BE2C (cell line): ENCODE measurements at regions not wholly inside any gene's neighbourhood (a gene's known extent, or its start where the extent isn't known, plus 50 kb on each side); places are given as distances from the start of the nearest gene placed in this dataset.
A peak's percentile ranks its signal among the peaks of the same experiment; 100 is the strongest.
"Not testable (repeated sequence)": the region's sequence is repeated elsewhere in the genome, so short reads cannot be mapped to it uniquely, and the experiment has no call there.

Source experiments
- DNase-seq: peaks from one replicate; pipeline ENCODE4 v3.0.0-alpha.2; 2020
- H3K27me3 ChIP-seq: fragments of 250-450 bp; sonication (Bioruptor Pico); 2 replicates; pipeline ENCODE4 v1.5.1; 2020; ENCODE audit warnings: mild to moderate bottlenecking
- H3K36me3 ChIP-seq: fragments of 250-450 bp; sonication (Bioruptor Pico); 2 replicates; pipeline ENCODE4 v1.5.1; 2020; ENCODE audit warnings: mild to moderate bottlenecking
- H3K4me1 ChIP-seq: fragments of 250-450 bp; sonication (Bioruptor Pico); 2 replicates; pipeline ENCODE4 v1.5.1; 2020
- H3K4me3 ChIP-seq: 2 replicates; pipeline ENCODE4 v1.5.1; 2011; ENCODE audit warnings: low read depth, low read length
- H3K9me3 ChIP-seq: fragments of 250-450 bp; sonication (Bioruptor Pico); 2 replicates; pipeline ENCODE4 v1.5.1; 2020
- TF ChIP-seq, protein P1 (sequence below): IDR thresholded peaks from 2 replicates; pipeline ENCODE4 v1.5.1; 2012; ENCODE audit warnings: mild to moderate bottlenecking, low read depth, low read length

DNA sequence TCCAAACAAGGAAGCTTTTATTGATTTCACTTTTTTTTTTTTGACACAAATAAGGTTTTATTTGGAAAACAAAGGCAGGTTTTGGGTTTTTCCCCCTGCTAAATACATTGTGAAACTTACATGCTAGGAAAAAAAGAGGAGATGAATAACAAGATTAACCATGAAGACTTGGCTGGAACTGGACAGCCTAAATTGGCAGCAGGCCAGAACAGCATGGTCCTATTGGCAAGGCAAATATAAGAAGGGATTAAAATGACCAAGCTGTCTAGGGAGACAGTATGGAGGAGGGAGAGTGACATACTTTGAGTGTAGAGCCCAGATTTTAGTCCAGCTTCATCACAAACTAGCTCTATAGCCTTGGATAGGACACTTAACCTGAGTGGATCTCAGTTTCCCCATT, 63.9 kb upstream of the BBX start:
- Histone ChIP-seq H3K36me3 (no peaks in the 10 kb centered on the region), H3K9me3 (no peaks in the 10 kb centered on the region; the same call in 1 of the 2 replicates), H3K4me1 (no peaks in the 10 kb centered on the region), H3K27me3 (no peaks in the 10 kb centered on the region), H3K4me3 (no peak overlapping the region)
- TF ChIP-seq, protein P1, sequence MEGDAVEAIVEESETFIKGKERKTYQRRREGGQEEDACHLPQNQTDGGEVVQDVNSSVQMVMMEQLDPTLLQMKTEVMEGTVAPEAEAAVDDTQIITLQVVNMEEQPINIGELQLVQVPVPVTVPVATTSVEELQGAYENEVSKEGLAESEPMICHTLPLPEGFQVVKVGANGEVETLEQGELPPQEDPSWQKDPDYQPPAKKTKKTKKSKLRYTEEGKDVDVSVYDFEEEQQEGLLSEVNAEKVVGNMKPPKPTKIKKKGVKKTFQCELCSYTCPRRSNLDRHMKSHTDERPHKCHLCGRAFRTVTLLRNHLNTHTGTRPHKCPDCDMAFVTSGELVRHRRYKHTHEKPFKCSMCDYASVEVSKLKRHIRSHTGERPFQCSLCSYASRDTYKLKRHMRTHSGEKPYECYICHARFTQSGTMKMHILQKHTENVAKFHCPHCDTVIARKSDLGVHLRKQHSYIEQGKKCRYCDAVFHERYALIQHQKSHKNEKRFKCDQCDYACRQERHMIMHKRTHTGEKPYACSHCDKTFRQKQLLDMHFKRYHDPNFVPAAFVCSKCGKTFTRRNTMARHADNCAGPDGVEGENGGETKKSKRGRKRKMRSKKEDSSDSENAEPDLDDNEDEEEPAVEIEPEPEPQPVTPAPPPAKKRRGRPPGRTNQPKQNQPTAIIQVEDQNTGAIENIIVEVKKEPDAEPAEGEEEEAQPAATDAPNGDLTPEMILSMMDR, result no peak
- peak; percentile 28 for DNase-seq

DNA sequence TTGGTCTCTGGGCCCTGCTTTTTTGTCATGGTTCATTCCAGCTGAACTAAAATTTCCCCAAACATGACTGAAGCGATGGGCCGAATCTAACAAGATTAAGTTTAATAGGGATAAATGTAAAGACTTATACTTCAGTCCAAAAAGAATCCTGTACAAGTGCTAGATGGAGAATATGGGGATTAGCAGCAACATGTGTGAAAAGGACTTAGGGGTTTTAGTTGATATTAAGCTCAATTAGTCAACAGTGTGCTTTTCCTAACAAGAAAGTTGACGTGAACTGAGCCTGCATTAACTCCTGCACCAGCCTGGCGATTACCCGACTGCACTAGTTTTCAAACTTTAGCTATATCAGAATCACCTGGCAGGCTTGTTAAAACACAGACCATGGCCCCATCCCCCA, 61.0 kb upstream of the BBX start:
- TF ChIP-seq, protein P1, result no peak
- H3K4me1 ChIP-seq, result no peaks in the 10 kb centered on the region
- no peaks in the 10 kb centered on the region for H3K36me3 ChIP-seq
- H3K9me3 ChIP-seq, result no peaks in the 10 kb centered on the region; the same call in 1 of the 2 replicates
- no peak for DNase-seq
- no peaks in the 10 kb centered on the region for H3K27me3 ChIP-seq
- no peak overlapping the region for H3K4me3 ChIP-seq

DNA sequence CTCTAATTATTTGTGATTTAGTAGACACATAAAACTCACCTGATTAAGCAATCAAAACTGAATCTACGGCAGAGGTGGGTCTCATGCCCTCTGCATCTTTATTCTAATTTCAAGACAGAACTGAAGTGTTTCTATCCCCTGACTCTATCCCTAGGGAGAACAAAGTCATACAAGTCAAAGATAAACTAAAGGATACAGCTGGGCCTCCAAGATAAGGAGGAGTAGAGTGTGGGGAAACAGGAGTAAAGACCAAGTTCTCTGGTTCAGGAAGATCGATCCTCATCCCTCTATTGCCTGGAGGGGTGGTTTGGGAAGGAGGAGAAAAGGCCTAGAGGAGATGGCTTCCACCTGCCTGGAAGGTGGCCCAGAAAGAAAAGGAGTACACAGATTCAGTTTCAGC, 58.7 kb upstream of the BBX start:
- no peaks in the 10 kb centered on the region for H3K36me3 ChIP-seq
- no peaks in the 10 kb centered on the region for H3K4me1 ChIP-seq
- TF ChIP-seq, protein P1, result no peak
- H3K4me3 ChIP-seq, result no peak overlapping the region
- no peaks in the 10 kb centered on the region for H3K27me3 ChIP-seq
- H3K9me3 ChIP-seq, result no peaks in the 10 kb centered on the region; the same call in 1 of the 2 replicates
- no peak for DNase-seq

DNA sequence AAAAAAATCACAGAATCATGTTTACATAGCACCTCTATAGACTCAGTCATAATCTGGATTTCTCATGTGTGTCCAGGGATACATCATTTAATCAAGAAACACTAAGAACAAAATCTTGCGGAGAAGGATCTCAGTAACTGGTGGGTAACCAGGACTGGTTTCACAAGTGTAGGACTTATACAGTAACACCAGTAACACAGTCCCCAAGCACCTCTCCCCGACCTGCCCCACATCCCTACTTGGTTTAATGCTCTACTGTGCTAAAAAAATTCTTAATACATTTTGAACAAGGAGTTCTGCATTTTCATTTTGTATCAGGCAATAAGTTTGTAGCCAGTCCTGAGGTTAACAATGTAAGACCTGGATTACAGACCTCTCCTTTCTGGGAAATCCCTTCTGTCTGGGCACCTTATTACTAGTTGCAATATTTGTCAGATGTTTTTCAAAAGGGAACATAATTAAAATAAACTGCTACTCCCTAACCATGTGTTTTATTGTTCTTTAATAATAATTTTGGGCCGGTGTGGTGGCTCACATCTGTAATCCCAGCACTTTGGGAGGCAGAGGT, 57.6 kb upstream of the BBX start:
- Histone ChIP-seq H3K36me3 (no peaks in the 10 kb centered on the region), H3K27me3 (no peaks in the 10 kb centered on the region), H3K9me3 (no peaks in the 10 kb centered on the region; the same call in 1 of the 2 replicates), H3K4me3 (no peak overlapping the region), H3K4me1 (no peaks in the 10 kb centered on the region)
- no peak for DNase-seq
- TF ChIP-seq, protein P1, result no peak

DNA sequence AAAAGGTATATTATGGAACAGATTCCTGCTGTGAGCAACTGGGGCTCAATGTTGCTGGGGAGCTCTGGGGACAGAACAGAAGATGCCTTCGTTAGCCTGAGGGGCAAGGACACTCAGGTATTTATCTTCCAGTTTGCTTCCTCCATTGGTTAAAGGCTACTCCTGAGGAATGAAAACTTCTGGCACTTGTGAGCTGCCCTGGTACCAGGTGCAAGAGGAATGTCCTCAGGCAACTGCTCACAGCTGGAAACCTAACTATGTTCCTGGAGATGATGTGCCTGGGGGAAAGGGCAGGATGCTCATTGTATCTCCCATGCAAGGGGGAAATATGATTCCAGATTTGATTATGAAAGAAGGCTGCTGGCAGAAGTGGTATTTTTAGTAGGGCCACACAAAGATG, 54.0 kb upstream of the BBX start:
- Histone ChIP-seq H3K4me1 (no peaks in the 10 kb centered on the region), H3K4me3 (no peak overlapping the region), H3K36me3 (no peaks in the 10 kb centered on the region), H3K9me3 (no peaks in the 10 kb centered on the region), H3K27me3 (no peaks in the 10 kb centered on the region)
- TF ChIP-seq, protein P1, result no peak
- no peak for DNase-seq

DNA sequence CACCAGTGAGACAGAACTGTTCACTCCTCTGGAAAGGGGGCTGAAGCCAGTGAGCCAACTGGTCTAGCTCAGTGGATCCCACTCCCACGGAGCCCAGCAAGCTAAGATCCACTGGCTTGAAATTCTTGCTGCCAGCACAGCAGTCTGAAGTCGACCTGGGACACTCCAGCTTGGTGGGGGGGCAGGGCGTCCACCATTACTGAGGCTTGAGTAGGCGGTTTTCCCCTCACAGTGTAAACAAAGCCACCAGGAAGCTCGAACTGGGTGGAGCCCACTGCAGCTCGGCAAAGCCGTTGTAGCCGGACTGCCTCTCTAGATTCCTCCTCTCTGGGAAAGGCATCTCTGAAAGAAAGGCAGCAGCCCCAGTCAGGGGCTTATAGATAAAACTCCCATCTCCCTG, 52.3 kb upstream of the BBX start:
- H3K36me3 ChIP-seq, H3K27me3 ChIP-seq, H3K4me3 ChIP-seq, H3K9me3 ChIP-seq, H3K4me1 ChIP-seq, DNase-seq: not testable (repeated sequence)
